Right lobe of liver (tissue), 4 donors: ENCODE measurements at regions not wholly inside any gene's neighbourhood (a gene's known extent, or its start where the extent isn't known, plus 50 kb on each side); places are given as distances from the start of the nearest gene placed in this dataset.

Source experiments
- POLR2A ChIP-seq: fragments of 450-650 bp; IDR thresholded peaks from one replicate; pipeline ENCODE4 v1.6.1; 2017; ENCODE audit warnings: antibody characterized with exemption, mild to moderate bottlenecking
- TF ChIP-seq, protein P1 (sequence below), 4 donors: fragments of 200-600 bp in 3 of 4; fragments of 450-650 bp in 1 of 4; IDR thresholded peaks; one replicate each; pipeline versions ENCODE4 v1.5.1 to v1.8.0; 2016 to 2022; ENCODE audit warnings: antibody characterized with exemption in 4 of 4, mild to moderate bottlenecking in 2 of 4
- donor health status: DM: no; HTN: no; CAD: no.
- donor health status: DM: no; HTN: no; CAD: no.
- donor health status: DM: no; HTN: yes; CAD: no.

DNA sequence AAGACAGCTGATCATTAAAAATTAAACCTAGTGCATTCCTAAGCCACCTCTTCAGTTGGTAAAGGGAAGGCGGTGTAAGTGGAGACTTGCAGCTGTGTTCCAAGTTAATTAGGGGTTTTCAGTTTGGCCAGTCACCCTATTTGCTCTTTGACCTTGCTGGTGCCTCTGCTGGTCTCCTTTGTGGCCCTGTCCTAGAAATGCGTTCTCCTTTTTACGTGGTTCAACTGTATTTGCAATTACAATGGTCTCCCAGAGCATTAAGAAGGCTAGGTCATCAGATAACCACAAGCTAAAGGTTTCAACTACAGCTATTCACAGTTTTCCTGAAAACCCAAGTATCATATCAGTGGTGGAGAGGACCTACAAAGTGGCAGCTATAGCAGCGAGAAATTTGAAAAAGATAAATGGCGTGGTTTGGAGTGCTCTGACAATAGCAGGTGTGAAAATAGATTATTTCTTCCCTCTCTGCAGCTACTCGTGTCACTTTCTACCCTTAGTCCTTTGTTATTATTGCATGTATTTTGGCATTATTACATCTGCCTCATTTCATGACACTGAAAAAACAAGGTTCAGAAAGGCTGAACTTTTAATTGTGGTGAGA lies 203.5 kb upstream of the TBC1D5 start:
- TF ChIP-seq, protein P1, sequence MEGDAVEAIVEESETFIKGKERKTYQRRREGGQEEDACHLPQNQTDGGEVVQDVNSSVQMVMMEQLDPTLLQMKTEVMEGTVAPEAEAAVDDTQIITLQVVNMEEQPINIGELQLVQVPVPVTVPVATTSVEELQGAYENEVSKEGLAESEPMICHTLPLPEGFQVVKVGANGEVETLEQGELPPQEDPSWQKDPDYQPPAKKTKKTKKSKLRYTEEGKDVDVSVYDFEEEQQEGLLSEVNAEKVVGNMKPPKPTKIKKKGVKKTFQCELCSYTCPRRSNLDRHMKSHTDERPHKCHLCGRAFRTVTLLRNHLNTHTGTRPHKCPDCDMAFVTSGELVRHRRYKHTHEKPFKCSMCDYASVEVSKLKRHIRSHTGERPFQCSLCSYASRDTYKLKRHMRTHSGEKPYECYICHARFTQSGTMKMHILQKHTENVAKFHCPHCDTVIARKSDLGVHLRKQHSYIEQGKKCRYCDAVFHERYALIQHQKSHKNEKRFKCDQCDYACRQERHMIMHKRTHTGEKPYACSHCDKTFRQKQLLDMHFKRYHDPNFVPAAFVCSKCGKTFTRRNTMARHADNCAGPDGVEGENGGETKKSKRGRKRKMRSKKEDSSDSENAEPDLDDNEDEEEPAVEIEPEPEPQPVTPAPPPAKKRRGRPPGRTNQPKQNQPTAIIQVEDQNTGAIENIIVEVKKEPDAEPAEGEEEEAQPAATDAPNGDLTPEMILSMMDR (IDR thresholded peaks at IDR 0.05) = no peak
- no peak for TF ChIP-seq POLR2A
